ENCODE measurements at regions not wholly inside any gene's neighbourhood (a gene's known extent, or its start where the extent isn't known, plus 50 kb on each side); places are given as distances from the start of the nearest gene placed in this dataset.

- Histone ChIP-seq H3K4me2 (ENCODE audit: low read depth, low read length) (no peak overlapping the region), H2AK9ac (replicated peaks; ENCODE audit: low read depth, low read length, poor library complexity) (no peak overlapping the region), H4K5ac (ENCODE audit: low read depth, low read length) (no peak overlapping the region), H3K4ac (ENCODE audit: low read depth, low read length) (no peak overlapping the region), H2BK120ac (ENCODE audit: low read depth, low read length) (no peak overlapping the region), H3K9ac (ENCODE audit: low read depth, low read length) (no peak overlapping the region), H4K8ac (ENCODE audit: low read depth in 2 of 2, low read length in 2 of 2) (no peak overlapping the region), H2AFZ (replicated peaks; ENCODE audit: low read length, poor library complexity) (no peak overlapping the region), H2BK15ac (ENCODE audit: low read depth, low read length) (no peak overlapping the region), H2BK5ac (ENCODE audit: low read depth, low read length, poor library complexity, severe bottlenecking) (no peak overlapping the region), H3K4me1 (ENCODE audit: control insufficient read depth, insufficient read depth, low read length) (no peaks in the 10 kb centered on the region), H3K4me3 (ENCODE audit: insufficient read depth, low read depth, low read length) (no peak overlapping the region), H2BK20ac (ENCODE audit: low read depth, low read length) (no peak overlapping the region), H3K27ac (ENCODE audit: insufficient read depth, low read length) (no peak overlapping the region), H3K9me3 (ENCODE audit: control insufficient read depth, insufficient read depth, low read length) (no peaks in the 10 kb centered on the region), H3K56ac (ENCODE audit: extremely low read depth, insufficient read depth, low read length) (no peak overlapping the region), H2AK5ac (ENCODE audit: low read depth, low read length) (no peak overlapping the region), H3K79me1 (ENCODE audit: low read depth in 1 of 2, low read length in 2 of 2) (no peaks in the 10 kb centered on the region), H3K14ac (replicated peaks; ENCODE audit: low read depth, low read length) (no peak overlapping the region), H3K9me1 (ENCODE audit: insufficient read depth, low read length) (no peaks in the 10 kb centered on the region), H3K27me3 (ENCODE audit: control insufficient read depth, insufficient read depth, low read length) (peaks cover 3% of the 10 kb centered on the region), H3K36me3 (ENCODE audit: control insufficient read depth, insufficient read depth, low read length) (no peaks in the 10 kb centered on the region), H4K91ac (ENCODE audit: insufficient read depth, low read depth, low read length) (no peak overlapping the region), H4K20me1 (ENCODE audit: insufficient read depth, low read length) (no peaks in the 10 kb centered on the region; the same call in 1 of the 2 replicates), H3K18ac (ENCODE audit: low read depth, low read length) (no peak overlapping the region), H3K23ac (ENCODE audit: low read depth, low read length) (no peak overlapping the region)
- 17% methylated on average over 1 of the region's 6 CpGs; no CpG with 5 or more reads in 1 of the 2 experiments for WGBS, 2 experiments (ENCODE audit: extremely low coverage in 2 of 2, insufficient read length in 1 of 2)
- ChIA-PET POLR2A (ENCODE audit: unreplicated experiment) (no interaction called here), CTCF (no interaction called here)
- dilution Hi-C loops (cut with HindIII; ENCODE audit: low sequenced_read_pairs, unreplicated experiment): no loop called here
- DNase-seq: no peak
- no TSS peak for BruUV-seq (replicated peaks)
- no peak for ATAC-seq (ENCODE audit: low read depth)
- TF ChIP-seq NFE2L2 (IDR thresholded peaks at IDR 0.05; ENCODE audit: low read depth, low read length): no peak
- TF ChIP-seq ELK1 (IDR thresholded peaks at IDR 0.05; ENCODE audit: borderline replicate concordance, low read depth, low read length): no peak
- no peak for TF ChIP-seq POLR2A (IDR thresholded peaks at IDR 0.05; ENCODE audit: low read depth, low read length)
- no peak for TF ChIP-seq RFX5 (IDR thresholded peaks at IDR 0.05; ENCODE audit: low read depth, low read length)
- intact Hi-C loops (cut with micrococcal nuclease): no loop called here
- in situ Hi-C loops (cut with MboI; ENCODE audit: low sequenced_read_pairs): no loop called here
These were observed 197.0 kb upstream of the MEIS1 start for GRCh38 chr2:66237803-66238379.

Measured in IMR-90 (cell line).